Lung (tissue), 11 donors: ENCODE measurements at regions not wholly inside any gene's neighbourhood (a gene's known extent, or its start where the extent isn't known, plus 50 kb on each side); places are given as distances from the start of the nearest gene placed in this dataset.

Experiments
- ATAC-seq: fragments of 200-7000 bp; cut with Tn5 transposase; one replicate; pipeline ENCODE4 v1.9.1; 2020; ENCODE audit warnings: moderate number of reproducible peaks; ENCODE audit not compliant: insufficient read depth, low FRiP score
- DNase-seq, 3 donors: peaks; one replicate each; pipeline ENCODE4 v3.0.0-alpha.2; 2013 to 2017
- H3K27ac ChIP-seq, 2 donors: one replicate each; pipeline ENCODE4 v1.5.1; 2013; ENCODE audit warnings: mild to moderate bottlenecking in 2 of 2, moderate library complexity in 2 of 2, control low read depth in 1 of 2, inconsistent platforms in 1 of 2, low read depth in 1 of 2, low read length in 1 of 2
- H3K27me3 ChIP-seq, 3 donors: one replicate each; pipeline ENCODE4 v1.5.1; 2013; ENCODE audit warnings: low read length in 2 of 3; ENCODE audit not compliant: control insufficient read depth in 3 of 3, insufficient read depth in 3 of 3
- H3K36me3 ChIP-seq, 4 donors: one replicate each; pipeline ENCODE4 v1.5.1; 2013; ENCODE audit warnings: low read length in 4 of 4, mild to moderate bottlenecking in 1 of 4, moderate library complexity in 1 of 4; ENCODE audit not compliant: control insufficient read depth in 4 of 4, insufficient read depth in 4 of 4
- H3K4me1 ChIP-seq, 5 donors: one replicate each; pipeline ENCODE4 v1.5.1; 2013; ENCODE audit warnings: low read length in 5 of 5, mild to moderate bottlenecking in 2 of 5, moderate library complexity in 1 of 5; ENCODE audit not compliant: control insufficient read depth in 5 of 5, insufficient read depth in 5 of 5
- H3K4me3 ChIP-seq: one replicate; pipeline ENCODE4 v1.5.1; 2013; ENCODE audit warnings: mild to moderate bottlenecking, control low read depth, moderate library complexity
- H3K9ac ChIP-seq, 2 donors: one replicate each; pipeline ENCODE4 v1.5.1; 2013; ENCODE audit warnings: low read length in 2 of 2, control low read depth in 1 of 2; ENCODE audit not compliant: insufficient read depth in 1 of 2
- H3K9me3 ChIP-seq, 4 donors: one replicate each; pipeline ENCODE4 v1.5.1; 2013; ENCODE audit warnings: low read length in 3 of 4, mild to moderate bottlenecking in 1 of 4, moderate library complexity in 1 of 4; ENCODE audit not compliant: control insufficient read depth in 4 of 4, insufficient read depth in 3 of 4
- CTCF ChIP-seq: IDR thresholded peaks from 2 replicates; pipeline ENCODE4 v1.5.1; 2012; ENCODE audit warnings: mild to moderate bottlenecking; ENCODE audit errors: control extremely low read depth, extremely low read depth
- WGBS, 2 donors: extraction: QIAGEN DNeasy Blood & Tissue Kit; methylation state at CpG; one replicate each; pipeline ENCODE4 v1.1.7; 2013; 5-methylcytosine and 5-hydroxymethylcytosine counted together
- donor health status: control.
- donor health status: control.
- donor health status: Bipolar disorder and iron deficiency.
- donor health status: healthy.
- donor health status: DM: yes; HTN: yes; CAD: no.

DNA sequence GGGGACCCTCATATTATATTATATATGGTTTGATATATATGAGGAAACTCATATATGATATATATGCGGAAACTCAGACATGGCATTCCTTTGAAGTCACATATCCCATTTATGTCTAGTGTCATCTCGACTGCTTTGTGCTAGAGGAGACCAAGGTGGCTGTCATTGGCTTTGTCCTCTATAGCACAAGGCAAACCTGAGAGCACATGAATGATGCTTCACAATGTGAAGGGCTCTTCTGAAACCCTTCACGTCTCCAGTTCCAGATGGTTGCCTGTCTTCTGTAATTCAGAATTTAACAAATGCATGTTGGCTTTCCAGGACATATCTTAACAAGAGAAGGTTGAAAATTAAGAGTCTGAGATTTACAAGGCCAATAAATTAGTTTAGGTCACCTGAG lies 303.6 kb downstream of the BARHL2 start:
- TF ChIP-seq CTCF, result no peak
- Histone ChIP-seq H3K9me3 (peaks cover 0 to 3% (median under 1%) of the 10 kb centered on the region in 4 donors), H3K4me1 (no peaks in the 10 kb centered on the region), H3K9ac (no peak overlapping the region), H3K27me3 (no peaks in the 10 kb centered on the region), H3K27ac (no peak overlapping the region), H3K4me3 (no peak overlapping the region), H3K36me3 (no peaks in the 10 kb centered on the region)
- ATAC-seq, result no peak
- WGBS, 2 donors, result 68 to 87% methylated on average over 3 of the region's 3 CpGs
- DNase-seq, result peak in 2 of 3 donors; percentile 13 to 19

DNA sequence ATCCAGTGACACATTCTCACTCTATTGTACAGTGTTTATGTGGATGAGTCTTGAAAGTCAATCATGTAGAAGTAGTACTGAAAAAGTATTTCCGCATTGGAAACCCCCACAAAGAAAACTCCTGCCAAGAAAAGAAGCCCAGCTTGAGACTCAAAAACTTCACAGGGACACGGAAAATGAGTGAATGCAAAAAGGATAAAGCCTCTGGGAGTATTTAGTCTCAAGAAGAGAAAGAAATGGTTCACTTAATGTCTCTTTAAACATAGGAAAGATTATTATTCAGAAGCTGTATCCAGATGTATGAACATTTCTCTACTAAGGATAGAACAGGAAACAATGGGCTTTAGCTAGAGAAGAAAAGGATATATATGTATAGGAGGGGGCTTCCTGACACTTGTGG lies 304.5 kb downstream of the BARHL2 start:
- peaks cover 0 to 3% (median under 1%) of the 10 kb centered on the region in 4 donors for H3K9me3 ChIP-seq
- ATAC-seq (no peak), DNase-seq (no peak)
- H3K4me1 ChIP-seq, result no peaks in the 10 kb centered on the region
- no peak overlapping the region for H3K9ac ChIP-seq
- H3K27me3 ChIP-seq, result no peaks in the 10 kb centered on the region
- H3K4me3 ChIP-seq, result no peak overlapping the region
- no peak overlapping the region for H3K27ac ChIP-seq
- no peaks in the 10 kb centered on the region for H3K36me3 ChIP-seq
- no peak for TF ChIP-seq CTCF
- WGBS, 2 donors, result 82 to 89% methylated on average over 2 of the region's 2 CpGs

- TF ChIP-seq CTCF, result no peak
- H3K4me1 ChIP-seq, result no peaks in the 10 kb centered on the region
- H3K9ac ChIP-seq, result no peak overlapping the region
- peaks cover 0 to 3% (median under 1%) of the 10 kb centered on the region in 4 donors for H3K9me3 ChIP-seq
- H3K36me3 ChIP-seq, result no peaks in the 10 kb centered on the region
- ATAC-seq (no peak), DNase-seq (no peak)
- H3K27me3 ChIP-seq, result no peaks in the 10 kb centered on the region
- WGBS, 2 donors, result 77 to 79% methylated on average over 3 of the region's 3 CpGs
- H3K27ac ChIP-seq, result no peak overlapping the region
- no peak overlapping the region for H3K4me3 ChIP-seq
Measured at GRCh38 chr1:90411185-90411584, 305.9 kb downstream of the BARHL2 start.

- no peak for TF ChIP-seq CTCF
- H3K4me3 ChIP-seq, result no peak overlapping the region
- H3K9me3 ChIP-seq, result peaks cover 0 to 3% (median 0%) of the 10 kb centered on the region in 4 donors
- no peaks in the 10 kb centered on the region for H3K36me3 ChIP-seq
- H3K27me3 ChIP-seq, result no peaks in the 10 kb centered on the region
- no peak overlapping the region for H3K9ac ChIP-seq
- no peak for ATAC-seq
- no peak overlapping the region for H3K27ac ChIP-seq
- no peaks in the 10 kb centered on the region for H3K4me1 ChIP-seq
- WGBS, 2 donors, result 81 to 87% methylated on average over 3 of the region's 3 CpGs
- DNase-seq, result no peak
Measured at GRCh38 chr1:90407737-90408136, 309.4 kb downstream of the BARHL2 start.
